ENCODE measurements at regions not wholly inside any gene's neighbourhood (a gene's known extent, or its start where the extent isn't known, plus 50 kb on each side); places are given as distances from the start of the nearest gene placed in this dataset.

DNA sequence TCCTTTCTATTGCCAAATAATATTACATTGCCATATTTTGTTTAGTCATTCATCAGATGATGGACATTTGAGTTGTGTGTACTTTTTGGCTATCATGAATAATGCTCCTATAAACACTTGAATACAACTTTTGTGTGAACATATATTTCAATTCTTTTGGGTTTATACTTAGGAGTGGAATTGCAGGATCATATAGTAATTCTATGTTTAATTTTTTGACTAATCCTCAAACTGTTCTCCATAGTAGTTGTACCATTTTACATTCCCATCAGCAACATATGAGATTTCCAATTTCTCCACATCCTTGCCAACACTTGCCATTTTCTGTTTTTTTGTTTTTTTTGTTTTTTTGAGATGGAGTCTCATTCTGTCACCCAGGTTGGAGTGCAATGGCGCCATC lies 87.2 kb downstream of the B3GNT2 start:
- TF ChIP-seq, protein P1, sequence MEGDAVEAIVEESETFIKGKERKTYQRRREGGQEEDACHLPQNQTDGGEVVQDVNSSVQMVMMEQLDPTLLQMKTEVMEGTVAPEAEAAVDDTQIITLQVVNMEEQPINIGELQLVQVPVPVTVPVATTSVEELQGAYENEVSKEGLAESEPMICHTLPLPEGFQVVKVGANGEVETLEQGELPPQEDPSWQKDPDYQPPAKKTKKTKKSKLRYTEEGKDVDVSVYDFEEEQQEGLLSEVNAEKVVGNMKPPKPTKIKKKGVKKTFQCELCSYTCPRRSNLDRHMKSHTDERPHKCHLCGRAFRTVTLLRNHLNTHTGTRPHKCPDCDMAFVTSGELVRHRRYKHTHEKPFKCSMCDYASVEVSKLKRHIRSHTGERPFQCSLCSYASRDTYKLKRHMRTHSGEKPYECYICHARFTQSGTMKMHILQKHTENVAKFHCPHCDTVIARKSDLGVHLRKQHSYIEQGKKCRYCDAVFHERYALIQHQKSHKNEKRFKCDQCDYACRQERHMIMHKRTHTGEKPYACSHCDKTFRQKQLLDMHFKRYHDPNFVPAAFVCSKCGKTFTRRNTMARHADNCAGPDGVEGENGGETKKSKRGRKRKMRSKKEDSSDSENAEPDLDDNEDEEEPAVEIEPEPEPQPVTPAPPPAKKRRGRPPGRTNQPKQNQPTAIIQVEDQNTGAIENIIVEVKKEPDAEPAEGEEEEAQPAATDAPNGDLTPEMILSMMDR (IDR thresholded peaks at IDR 0.05; ENCODE audit: low read depth, low read length), result no peak
- CTCF ChIA-PET, result no interaction called here
- Histone ChIP-seq H3K9me3 (ENCODE audit: control insufficient read depth, insufficient read depth, low read length) (peaks cover 8% of the 10 kb centered on the region), H3K27ac (ENCODE audit: low read depth, low read length) (no peak overlapping the region), H3K27me3 (ENCODE audit: control insufficient read depth, insufficient read depth, low read length) (no peaks in the 10 kb centered on the region), H3K4me3 (ENCODE audit: low read depth, low read length) (no peak overlapping the region)
- no peak for DNase-seq (ENCODE audit: low read depth, low spot score)
- POLR2A ChIA-PET, result no interaction called here

GRCh38 chr2:62281663-62282062 lies 85.7 kb downstream of the B3GNT2 start:
- H3K27ac ChIP-seq (ENCODE audit: low read depth, low read length), result no peak overlapping the region
- ChIA-PET CTCF (no interaction called here), POLR2A (no interaction called here)
- TF ChIP-seq, protein P1 (IDR thresholded peaks at IDR 0.05; ENCODE audit: low read depth, low read length), result no peak
- no peak overlapping the region for H3K4me3 ChIP-seq (ENCODE audit: low read depth, low read length)
- DNase-seq (ENCODE audit: low read depth, low spot score), result no peak
- H3K9me3 ChIP-seq (ENCODE audit: control insufficient read depth, insufficient read depth, low read length), result peaks cover 15% of the 10 kb centered on the region
- no peaks in the 10 kb centered on the region for H3K27me3 ChIP-seq (ENCODE audit: control insufficient read depth, insufficient read depth, low read length)

GRCh38 chr2:62277688-62278087 lies 81.8 kb downstream of the B3GNT2 start:
- no peak overlapping the region for H3K27ac ChIP-seq (ENCODE audit: low read depth, low read length)
- DNase-seq (ENCODE audit: low read depth, low spot score), result no peak
- POLR2A ChIA-PET, result no interaction called here
- H3K4me3 ChIP-seq (ENCODE audit: low read depth, low read length), result no peak overlapping the region
- peaks cover 8% of the 10 kb centered on the region for H3K9me3 ChIP-seq (ENCODE audit: control insufficient read depth, insufficient read depth, low read length)
- CTCF ChIA-PET, result no interaction called here
- no peaks in the 10 kb centered on the region for H3K27me3 ChIP-seq (ENCODE audit: control insufficient read depth, insufficient read depth, low read length)
- TF ChIP-seq, protein P1 (IDR thresholded peaks at IDR 0.05; ENCODE audit: low read depth, low read length), result no peak

All from AG04450 (cell line).